ENCODE measurements at regions not wholly inside any gene's neighbourhood (a gene's known extent, or its start where the extent isn't known, plus 50 kb on each side); places are given as distances from the start of the nearest gene placed in this dataset.

DNA sequence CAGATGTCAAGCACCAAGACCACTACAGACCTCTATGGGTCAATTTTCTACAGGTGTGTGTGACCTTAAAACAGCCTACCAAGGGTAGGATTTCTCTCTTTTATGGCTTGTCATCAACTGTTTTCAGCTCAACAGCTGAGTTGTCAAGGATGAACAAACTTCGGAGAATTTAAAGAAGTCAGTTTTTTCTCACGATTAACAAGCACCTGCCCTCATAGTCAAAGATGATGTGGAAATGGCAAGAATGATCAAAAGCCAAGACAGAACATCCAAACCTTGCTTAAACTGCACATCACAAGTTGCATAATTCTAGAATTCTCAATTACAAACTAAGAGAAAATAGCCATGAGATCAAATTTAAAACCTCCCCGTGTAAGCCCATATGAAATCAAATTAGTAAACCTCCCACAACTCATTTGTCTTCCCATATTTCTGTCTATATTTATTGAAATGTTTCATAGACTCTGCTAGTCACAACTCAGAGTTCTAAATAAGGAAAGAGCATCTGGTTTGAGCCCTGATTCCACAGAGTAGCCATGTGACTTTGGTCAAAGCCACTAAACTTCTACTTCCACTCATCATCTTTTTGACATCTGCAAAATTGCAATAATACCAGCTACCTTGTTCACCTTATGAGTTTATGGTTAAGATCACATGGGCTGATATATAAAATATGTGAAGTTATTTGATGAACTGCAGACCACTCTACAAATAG, 521.5 kb upstream of the HTR2A start:
- no peak overlapping the region for H3K4me3 ChIP-seq
- no peak for TF ChIP-seq POLR2A (IDR thresholded peaks at IDR 0.05)
- TF ChIP-seq, protein P1, sequence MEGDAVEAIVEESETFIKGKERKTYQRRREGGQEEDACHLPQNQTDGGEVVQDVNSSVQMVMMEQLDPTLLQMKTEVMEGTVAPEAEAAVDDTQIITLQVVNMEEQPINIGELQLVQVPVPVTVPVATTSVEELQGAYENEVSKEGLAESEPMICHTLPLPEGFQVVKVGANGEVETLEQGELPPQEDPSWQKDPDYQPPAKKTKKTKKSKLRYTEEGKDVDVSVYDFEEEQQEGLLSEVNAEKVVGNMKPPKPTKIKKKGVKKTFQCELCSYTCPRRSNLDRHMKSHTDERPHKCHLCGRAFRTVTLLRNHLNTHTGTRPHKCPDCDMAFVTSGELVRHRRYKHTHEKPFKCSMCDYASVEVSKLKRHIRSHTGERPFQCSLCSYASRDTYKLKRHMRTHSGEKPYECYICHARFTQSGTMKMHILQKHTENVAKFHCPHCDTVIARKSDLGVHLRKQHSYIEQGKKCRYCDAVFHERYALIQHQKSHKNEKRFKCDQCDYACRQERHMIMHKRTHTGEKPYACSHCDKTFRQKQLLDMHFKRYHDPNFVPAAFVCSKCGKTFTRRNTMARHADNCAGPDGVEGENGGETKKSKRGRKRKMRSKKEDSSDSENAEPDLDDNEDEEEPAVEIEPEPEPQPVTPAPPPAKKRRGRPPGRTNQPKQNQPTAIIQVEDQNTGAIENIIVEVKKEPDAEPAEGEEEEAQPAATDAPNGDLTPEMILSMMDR (IDR thresholded peaks at IDR 0.05), result no peak
- no peaks in the 10 kb centered on the region for H3K27me3 ChIP-seq
- DNase-seq, result no peak
- WGBS, 2 donors, result 91 to 96% methylated on average over 3 of the region's 3 CpGs
- no peaks in the 10 kb centered on the region for H3K4me1 ChIP-seq
- intact Hi-C loops (cut with DNase I; ENCODE audit: low total_unique reads), result no loop called here
- no peaks in the 10 kb centered on the region for H3K9me3 ChIP-seq
- no peaks in the 10 kb centered on the region for H3K36me3 ChIP-seq (ENCODE audit: low read depth, missing control alignments)
- H3K27ac ChIP-seq, result no peak overlapping the region

GRCh38 chr13:47417485-47417884, 520.6 kb upstream of the HTR2A start:
- Histone ChIP-seq H3K4me3 (no peak overlapping the region), H3K9me3 (no peaks in the 10 kb centered on the region), H3K27ac (no peak overlapping the region), H3K36me3 (ENCODE audit: low read depth, missing control alignments) (no peaks in the 10 kb centered on the region), H3K4me1 (no peaks in the 10 kb centered on the region), H3K27me3 (no peaks in the 10 kb centered on the region)
- WGBS, 2 donors, result 95 to 97% methylated on average over 2 of the region's 2 CpGs
- no peak for DNase-seq
- intact Hi-C loops (cut with DNase I; ENCODE audit: low total_unique reads), result no loop called here
- TF ChIP-seq, protein P1 (IDR thresholded peaks at IDR 0.05), result no peak
- no peak for TF ChIP-seq POLR2A (IDR thresholded peaks at IDR 0.05)

GRCh38 chr13:47415048-47415447, 518.2 kb upstream of the HTR2A start:
- Histone ChIP-seq H3K4me3 (no peak overlapping the region), H3K36me3 (ENCODE audit: low read depth, missing control alignments) (no peaks in the 10 kb centered on the region), H3K27ac (no peak overlapping the region), H3K4me1 (no peaks in the 10 kb centered on the region), H3K9me3 (no peaks in the 10 kb centered on the region), H3K27me3 (no peaks in the 10 kb centered on the region)
- no peak for TF ChIP-seq POLR2A (IDR thresholded peaks at IDR 0.05)
- TF ChIP-seq, protein P1 (IDR thresholded peaks at IDR 0.05), result no peak
- WGBS, 2 donors, result 79 to 92% methylated on average over 4 of the region's 4 CpGs
- DNase-seq, result no peak
- intact Hi-C loops (cut with DNase I; ENCODE audit: low total_unique reads), result no loop called here

GRCh38 chr13:47413526-47413925, 516.7 kb upstream of the HTR2A start:
- TF ChIP-seq POLR2A (IDR thresholded peaks at IDR 0.05), result no peak
- TF ChIP-seq, protein P1 (IDR thresholded peaks at IDR 0.05), result no peak
- no peaks in the 10 kb centered on the region for H3K4me1 ChIP-seq
- H3K27me3 ChIP-seq, result no peaks in the 10 kb centered on the region
- H3K9me3 ChIP-seq, result no peaks in the 10 kb centered on the region
- 65 to 73% methylated on average over 1 of the region's 1 CpG for WGBS, 2 donors
- no peak overlapping the region for H3K4me3 ChIP-seq
- H3K27ac ChIP-seq, result no peak overlapping the region
- intact Hi-C loops (cut with DNase I; ENCODE audit: low total_unique reads), result no loop called here
- no peak for DNase-seq
- no peaks in the 10 kb centered on the region for H3K36me3 ChIP-seq (ENCODE audit: low read depth, missing control alignments)

DNA sequence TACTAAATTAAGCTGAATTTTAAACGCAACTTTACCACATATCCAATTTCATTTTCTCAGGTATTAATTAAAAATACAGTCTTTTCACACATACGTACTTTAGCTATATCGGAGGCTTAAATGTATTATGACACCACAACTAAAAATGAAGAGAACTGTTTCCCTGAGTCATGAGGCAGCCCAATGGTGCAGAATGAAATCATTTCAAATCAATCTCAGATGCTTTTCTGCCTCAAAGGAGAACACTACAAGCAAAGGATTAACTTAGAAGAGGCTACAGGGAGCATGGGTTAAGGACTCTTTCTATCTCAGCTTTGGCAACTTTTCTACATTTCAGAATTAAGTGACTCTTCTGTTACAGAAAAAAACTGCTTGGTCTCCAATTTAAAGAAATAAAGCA, 516.3 kb upstream of the HTR2A start:
- 88 to 91% methylated on average over 3 of the region's 3 CpGs for WGBS, 2 donors
- Histone ChIP-seq H3K9me3 (no peaks in the 10 kb centered on the region), H3K4me1 (no peaks in the 10 kb centered on the region), H3K36me3 (ENCODE audit: low read depth, missing control alignments) (no peaks in the 10 kb centered on the region), H3K27me3 (no peaks in the 10 kb centered on the region), H3K4me3 (no peak overlapping the region), H3K27ac (no peak overlapping the region)
- TF ChIP-seq POLR2A (IDR thresholded peaks at IDR 0.05), result no peak
- TF ChIP-seq, protein P1 (IDR thresholded peaks at IDR 0.05), result no peak
- intact Hi-C loops (cut with DNase I; ENCODE audit: low total_unique reads), result no loop called here
- no peak for DNase-seq
